Dermis blood vessel endothelial cell (primary cell): ENCODE measurements at regions not wholly inside any gene's neighbourhood (a gene's known extent, or its start where the extent isn't known, plus 50 kb on each side); places are given as distances from the start of the nearest gene placed in this dataset.
"Not testable (repeated sequence)": the region's sequence is repeated elsewhere in the genome, so short reads cannot be mapped to it uniquely, and the experiment has no call there.

ENCODE experiments used
- DNase-seq: peaks from one replicate; pipeline ENCODE4 v3.0.0; 2010

- not testable (repeated sequence) for DNase-seq
These were observed 78.1 kb upstream of the ZNF337 start for GRCh38 chr20:25774711-25775110.

GRCh38 chr20:25774203-25774602, 77.5 kb upstream of the ZNF337 start:
- not testable (repeated sequence) for DNase-seq

GRCh38 chr20:25772437-25772836, 75.8 kb upstream of the ZNF337 start:
- DNase-seq, result not testable (repeated sequence)

GRCh38 chr20:25771818-25772217, 75.2 kb upstream of the ZNF337 start:
- DNase-seq, result not testable (repeated sequence)

GRCh38 chr20:25761596-25761995, 64.9 kb upstream of the ZNF337 start:
- no peak for DNase-seq

GRCh38 chr20:25761046-25761445, 64.4 kb upstream of the ZNF337 start:
- not testable (repeated sequence) for DNase-seq

- peak; percentile 35 for DNase-seq
These were observed 54.4 kb upstream of the ZNF337 start for GRCh38 chr20:25750765-25751696.

- no peak for DNase-seq
These were observed 53.6 kb upstream of the ZNF337 start for GRCh38 chr20:25750220-25750764.

GRCh38 chr20:25749649-25750048, 53.0 kb upstream of the ZNF337 start:
- no peak for DNase-seq
